ENCODE measurements at regions not wholly inside any gene's neighbourhood (a gene's known extent, or its start where the extent isn't known, plus 50 kb on each side); places are given as distances from the start of the nearest gene placed in this dataset.
"Not testable (repeated sequence)": the region's sequence is repeated elsewhere in the genome, so short reads cannot be mapped to it uniquely, and the experiment has no call there.

DNA sequence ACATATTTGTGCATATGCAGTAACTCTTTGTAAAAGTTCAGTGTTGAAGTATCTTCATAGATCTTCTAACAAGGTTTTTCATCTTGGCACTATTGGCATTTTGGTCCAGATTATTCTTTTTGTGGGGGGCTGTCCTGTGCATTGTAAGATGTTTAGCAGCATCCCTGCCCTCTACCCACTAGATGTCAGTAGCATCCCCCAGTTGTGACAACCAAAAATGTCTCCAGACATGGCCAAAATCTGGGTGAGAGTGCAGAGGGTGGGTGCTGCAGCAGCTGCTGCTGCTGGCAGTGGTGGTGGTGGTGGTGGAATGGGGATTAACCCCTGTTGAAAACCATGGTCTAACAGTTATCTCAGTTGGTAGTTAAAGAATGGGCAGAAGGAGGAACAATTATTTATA lies 370.0 kb downstream of the GPAT3 start:
- H3K27ac ChIP-seq, result no peak overlapping the region
- TF ChIP-seq, protein P1, sequence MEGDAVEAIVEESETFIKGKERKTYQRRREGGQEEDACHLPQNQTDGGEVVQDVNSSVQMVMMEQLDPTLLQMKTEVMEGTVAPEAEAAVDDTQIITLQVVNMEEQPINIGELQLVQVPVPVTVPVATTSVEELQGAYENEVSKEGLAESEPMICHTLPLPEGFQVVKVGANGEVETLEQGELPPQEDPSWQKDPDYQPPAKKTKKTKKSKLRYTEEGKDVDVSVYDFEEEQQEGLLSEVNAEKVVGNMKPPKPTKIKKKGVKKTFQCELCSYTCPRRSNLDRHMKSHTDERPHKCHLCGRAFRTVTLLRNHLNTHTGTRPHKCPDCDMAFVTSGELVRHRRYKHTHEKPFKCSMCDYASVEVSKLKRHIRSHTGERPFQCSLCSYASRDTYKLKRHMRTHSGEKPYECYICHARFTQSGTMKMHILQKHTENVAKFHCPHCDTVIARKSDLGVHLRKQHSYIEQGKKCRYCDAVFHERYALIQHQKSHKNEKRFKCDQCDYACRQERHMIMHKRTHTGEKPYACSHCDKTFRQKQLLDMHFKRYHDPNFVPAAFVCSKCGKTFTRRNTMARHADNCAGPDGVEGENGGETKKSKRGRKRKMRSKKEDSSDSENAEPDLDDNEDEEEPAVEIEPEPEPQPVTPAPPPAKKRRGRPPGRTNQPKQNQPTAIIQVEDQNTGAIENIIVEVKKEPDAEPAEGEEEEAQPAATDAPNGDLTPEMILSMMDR (conservative IDR thresholded peaks at IDR 0.05; ENCODE audit: low read depth), result no peak
- no peak for DNase-seq (ENCODE audit: low spot score)
- ChIA-PET CTCF (no interaction called here), POLR2A (ENCODE audit: low non-redundant PET) (no interaction called here)

DNA sequence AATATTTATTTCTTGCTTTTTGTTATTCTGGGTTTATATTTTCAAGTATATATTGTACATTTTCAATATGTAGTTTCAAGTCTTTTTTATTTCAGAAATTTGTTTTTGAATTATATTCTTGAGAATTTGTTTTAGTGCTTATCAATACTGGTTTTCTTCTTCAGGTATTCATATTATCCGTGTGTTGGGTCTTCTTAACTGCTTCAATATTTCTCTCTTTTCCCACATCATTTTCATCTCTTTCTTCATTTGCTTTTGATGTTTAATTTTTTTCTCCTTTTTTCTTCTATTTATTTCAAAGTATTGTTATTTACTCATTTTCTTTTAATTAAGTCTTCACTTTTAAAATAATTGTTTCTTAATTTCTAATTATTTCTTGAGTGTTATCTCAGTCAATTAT lies 367.8 kb downstream of the GPAT3 start:
- POLR2A ChIA-PET (ENCODE audit: low non-redundant PET); DNase-seq (ENCODE audit: low spot score); H3K27ac ChIP-seq; CTCF ChIA-PET: not testable (repeated sequence)

DNA sequence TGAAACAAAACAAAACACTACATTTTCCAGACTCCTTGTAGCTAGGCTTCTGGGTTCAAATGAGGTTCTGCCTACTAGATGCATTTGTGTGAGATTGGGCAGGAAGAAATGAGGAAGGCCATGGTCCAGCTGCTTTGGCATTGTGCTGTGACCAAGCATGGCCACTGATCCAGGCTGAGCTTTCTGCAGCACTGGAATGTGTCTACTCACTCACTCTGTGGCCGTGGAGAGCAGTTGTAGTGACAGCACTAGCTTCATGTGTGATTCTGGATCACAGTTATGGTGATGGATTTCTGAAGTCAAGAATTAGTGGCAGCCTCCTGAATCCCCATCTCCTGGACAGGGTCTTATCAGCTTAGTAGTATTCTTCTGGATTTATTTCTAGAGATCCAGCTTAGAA lies 358.9 kb downstream of the GPAT3 start:
- no peak overlapping the region for H3K27ac ChIP-seq
- no peak for DNase-seq (ENCODE audit: low spot score)
- TF ChIP-seq, protein P1 (conservative IDR thresholded peaks at IDR 0.05; ENCODE audit: low read depth), result no peak
- ChIA-PET POLR2A (ENCODE audit: low non-redundant PET) (no interaction called here), CTCF (interaction anchor here (0.6 kb wide), 2 partner anchors 39 to 1353 kb away, joined by 3 to 4 read pairs; no protein-coding TSS in a partner anchor)

DNA sequence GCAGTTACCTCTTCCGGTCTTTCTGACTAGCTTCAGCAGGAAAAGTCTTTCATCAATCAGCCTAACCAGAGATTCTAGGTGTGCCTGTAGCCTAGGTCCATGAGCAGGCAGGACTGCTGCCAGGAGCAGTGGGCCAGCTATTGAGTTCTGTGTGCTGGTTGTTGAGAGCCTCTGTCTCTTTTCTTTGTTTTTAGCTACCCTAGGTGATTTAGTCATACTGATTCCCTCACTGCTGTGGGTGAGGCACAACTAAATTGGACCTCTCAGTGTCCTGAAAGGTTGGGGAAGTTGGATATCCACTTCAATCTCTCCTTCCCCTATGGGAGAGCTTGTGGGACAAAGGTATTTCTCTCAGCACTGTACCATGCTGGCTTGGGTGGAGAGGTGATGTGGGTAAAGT lies 354.9 kb downstream of the GPAT3 start:
- no peak overlapping the region for H3K27ac ChIP-seq
- ChIA-PET POLR2A (ENCODE audit: low non-redundant PET) (no interaction called here), CTCF (no interaction called here)
- TF ChIP-seq, protein P1 (conservative IDR thresholded peaks at IDR 0.05; ENCODE audit: low read depth), result no peak
- DNase-seq (ENCODE audit: low spot score), result no peak

DNA sequence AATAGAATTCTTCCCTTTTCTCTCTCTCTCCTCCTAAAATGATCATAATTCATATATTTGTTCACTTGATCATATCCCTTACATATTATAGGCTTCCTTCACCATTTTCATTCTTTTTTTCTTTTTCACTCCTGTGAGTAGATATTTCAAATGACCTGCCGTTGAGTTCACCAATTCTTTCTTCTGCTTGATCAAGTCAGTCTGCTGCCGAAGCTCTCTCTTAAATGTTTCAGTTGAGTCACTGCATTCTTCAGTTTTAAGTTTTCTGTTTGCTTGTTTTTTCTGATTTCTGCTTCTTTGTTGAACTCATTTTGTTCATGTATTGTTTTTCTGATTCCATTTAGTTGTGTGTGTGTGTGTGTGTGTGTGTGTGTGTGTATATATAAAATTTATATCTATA lies 354.3 kb downstream of the GPAT3 start:
- CTCF ChIA-PET, result no interaction called here
- TF ChIP-seq, protein P1 (conservative IDR thresholded peaks at IDR 0.05; ENCODE audit: low read depth), result no peak
- DNase-seq (ENCODE audit: low spot score), result no peak
- POLR2A ChIA-PET (ENCODE audit: low non-redundant PET), result no interaction called here
- H3K27ac ChIP-seq, result no peak overlapping the region

DNA sequence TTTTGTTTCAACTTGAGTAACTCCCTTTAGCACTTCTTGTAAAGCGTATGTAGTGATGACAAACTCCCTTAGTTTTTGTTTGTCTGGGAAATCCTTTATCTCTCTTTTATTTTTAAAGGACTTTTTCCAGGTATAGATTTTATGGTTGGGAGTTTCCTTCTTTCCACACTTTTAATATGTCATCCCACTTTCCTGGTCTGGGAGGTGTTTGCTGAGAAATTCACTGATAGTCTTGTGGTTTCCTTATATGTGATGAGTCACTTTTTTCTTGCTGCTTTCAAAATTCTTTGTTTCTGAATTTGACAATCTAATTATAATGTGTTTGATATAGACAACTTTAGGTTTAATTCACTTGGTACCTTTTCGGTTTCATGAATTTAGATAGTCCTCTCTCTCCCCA lies 353.9 kb downstream of the GPAT3 start:
- no peak overlapping the region for H3K27ac ChIP-seq
- ChIA-PET POLR2A (ENCODE audit: low non-redundant PET) (no interaction called here), CTCF (no interaction called here)
- DNase-seq (ENCODE audit: low spot score), result peak; percentile 44
- TF ChIP-seq, protein P1 (conservative IDR thresholded peaks at IDR 0.05; ENCODE audit: low read depth), result no peak

DNA sequence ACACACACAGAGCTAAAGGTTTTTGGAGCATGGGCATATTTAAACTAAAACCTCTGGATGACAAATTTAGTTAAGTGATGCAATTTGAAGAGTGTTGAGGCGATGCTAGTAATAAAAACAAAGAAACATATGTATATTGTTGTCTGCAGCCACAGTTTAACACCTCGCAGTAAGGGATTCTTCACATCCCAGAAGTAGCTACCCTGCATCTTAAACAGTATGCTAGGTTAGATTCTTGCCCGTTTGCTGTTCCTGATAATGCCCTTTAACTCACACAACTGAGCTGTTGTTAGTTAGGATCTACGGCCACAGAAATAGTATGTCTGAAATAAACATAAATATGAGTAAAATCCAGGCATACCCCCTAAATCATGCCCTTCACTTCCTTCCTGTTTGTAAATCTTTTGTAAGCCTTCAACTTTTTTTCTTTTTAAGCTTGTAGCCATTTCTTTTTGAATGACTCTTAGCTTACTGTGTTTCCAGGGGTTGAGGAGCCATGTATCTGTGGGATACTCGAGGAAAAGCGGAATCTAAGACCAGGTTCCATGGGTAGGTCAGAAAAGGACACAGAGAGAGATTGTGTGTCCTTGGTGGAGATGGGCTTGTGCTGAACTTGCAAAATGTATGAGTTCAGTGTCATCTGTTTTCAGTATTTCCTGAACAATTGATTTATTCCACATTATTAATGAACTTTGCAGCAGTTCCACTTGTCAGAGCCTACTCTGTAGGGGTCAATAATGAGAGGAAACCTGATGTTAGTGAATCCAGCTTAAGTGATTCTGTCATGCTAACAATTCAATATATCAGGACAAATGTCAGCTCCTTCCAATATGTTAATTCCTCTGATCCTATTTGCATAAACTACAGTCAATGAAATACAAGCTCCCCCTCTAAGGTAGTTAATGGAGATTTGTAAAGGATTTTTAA lies 349.6 kb downstream of the GPAT3 start:
- no peak for DNase-seq (ENCODE audit: low spot score)
- ChIA-PET POLR2A (ENCODE audit: low non-redundant PET) (no interaction called here), CTCF (no interaction called here)
- TF ChIP-seq, protein P1 (conservative IDR thresholded peaks at IDR 0.05; ENCODE audit: low read depth), result no peak
- H3K27ac ChIP-seq, result no peak overlapping the region
